CD4-positive, alpha-beta T cell (primary cell): ENCODE measurements at regions not wholly inside any gene's neighbourhood (a gene's known extent, or its start where the extent isn't known, plus 50 kb on each side); places are given as distances from the start of the nearest gene placed in this dataset.

Experiments used
- ATAC-seq: fragments of 200-7000 bp; cut with Tn5 transposase; one replicate; pipeline ENCODE4 v1.10.0; 2022; ENCODE audit warnings: mild to moderate bottlenecking; ENCODE audit not compliant: poor library complexity
- CTCF ChIA-PET: fragments of 350-600 bp; sonication (Branson Sonifier 250); formaldehyde crosslinking; loops from one replicate; lab custom pipeline; 2021; ENCODE audit warnings: antibody characterized with exemption, inconsistent platforms; lab: Charles Lee
- POLR2A ChIA-PET: fragments of 350-600 bp; sonication (Branson Sonifier 250); formaldehyde crosslinking; loops from one replicate; lab custom pipeline; 2021; ENCODE audit warnings: antibody characterized with exemption, inconsistent platforms; lab: Charles Lee
- DNase-seq, 14 experiments: peaks; one replicate each; pipeline ENCODE4 v3.0.0-alpha.2; 2013 to 2020; ENCODE audit warnings: mixed read lengths in 2 of 14
- H3K27ac ChIP-seq, 2 donors: one replicate each; pipeline versions ENCODE4 v1.5.1 to v1.7.0; 2013; ENCODE audit warnings: low read length in 2 of 2, low read depth in 1 of 2, mild to moderate bottlenecking in 1 of 2
- H3K27me3 ChIP-seq, 2 experiments: 1 replicate in 1 of 2; 2 replicates in 1 of 2; pipeline versions ENCODE4 v1.6.1 to v1.7.0; 2013; ENCODE audit warnings: low read length in 2 of 2, control low read depth in 1 of 2, mild to moderate bottlenecking in 1 of 2, moderate library complexity in 1 of 2; ENCODE audit not compliant: insufficient read depth in 2 of 2, control insufficient read depth in 1 of 2
- H3K36me3 ChIP-seq: one replicate; pipeline ENCODE4 v1.6.1; 2013; ENCODE audit warnings: low read length, control low read depth; ENCODE audit not compliant: insufficient read depth
- H3K4me1 ChIP-seq: one replicate; pipeline ENCODE4 v1.6.1; 2013; ENCODE audit warnings: low read length, control low read depth; ENCODE audit not compliant: insufficient read depth
- H3K4me3 ChIP-seq: one replicate; pipeline ENCODE4 v1.5.1; 2013; ENCODE audit warnings: mild to moderate bottlenecking, low read length, moderate library complexity
- H3K9me3 ChIP-seq, 2 experiments: 1 replicate in 1 of 2; 2 replicates in 1 of 2; pipeline versions ENCODE4 v1.6.1 to v1.7.0; 2013; ENCODE audit warnings: low read length in 2 of 2, mild to moderate bottlenecking in 2 of 2, control low read depth in 1 of 2, moderate library complexity in 1 of 2; ENCODE audit not compliant: control insufficient read depth in 1 of 2, insufficient read depth in 1 of 2
- H3K27ac Mint-ChIP-seq: one replicate; pipeline ENCODE4 v1.8.0; 2020; ENCODE audit warnings: mixed read lengths
- H3K27me3 Mint-ChIP-seq: one replicate; pipeline ENCODE4 v1.8.0; 2021; ENCODE audit warnings: mixed read lengths
- H3K36me3 Mint-ChIP-seq: one replicate; pipeline ENCODE4 v1.8.0; 2021; ENCODE audit warnings: low read depth, mixed read lengths
- H3K4me1 Mint-ChIP-seq: one replicate; pipeline ENCODE4 v1.8.0; 2021; ENCODE audit warnings: low read depth, mixed read lengths
- H3K4me3 Mint-ChIP-seq: one replicate; pipeline ENCODE4 v1.8.0; 2020; ENCODE audit warnings: mild to moderate bottlenecking, mixed read lengths
- H3K9me3 Mint-ChIP-seq: one replicate; pipeline ENCODE4 v1.8.0; 2020; ENCODE audit warnings: mixed read lengths
- CTCF ChIP-seq: fragments of 200-600 bp; IDR thresholded peaks from one replicate; pipeline ENCODE4 v1.8.0; 2022; ENCODE audit warnings: antibody characterized with exemption, mild to moderate bottlenecking
- intact Hi-C, 2 experiments: fragments of 100-400 bp; cut with DNase I in 1 of 2; cut with micrococcal nuclease in 1 of 2; formaldehyde crosslinking; loops; one replicate each; pipeline versions ENCODE4 v1.15.1 to v1.9.0; 2023 to 2025; cut with DNase I, micrococcal nuclease

- no peak overlapping the region for H3K4me3 Mint-ChIP-seq
- no peaks in the 10 kb centered on the region for H3K36me3 ChIP-seq
- no peaks in the 10 kb centered on the region for H3K9me3 Mint-ChIP-seq
- intact Hi-C loops, result no loop called here
- no peak for ATAC-seq
- POLR2A ChIA-PET, result no interaction called here
- CTCF ChIA-PET, result no interaction called here
- DNase-seq, result no peak
- H3K4me1 ChIP-seq, result no peaks in the 10 kb centered on the region
- H3K27ac ChIP-seq, result no peak overlapping the region
- no peaks in the 10 kb centered on the region for H3K9me3 ChIP-seq
- H3K4me3 ChIP-seq, result no peak overlapping the region
- no peaks in the 10 kb centered on the region for H3K4me1 Mint-ChIP-seq
- H3K27ac Mint-ChIP-seq, result no peak overlapping the region
- no peaks in the 10 kb centered on the region for H3K36me3 Mint-ChIP-seq
- no peaks in the 10 kb centered on the region for H3K27me3 ChIP-seq
- TF ChIP-seq CTCF, result no peak
- peaks cover 25% of the 10 kb centered on the region for H3K27me3 Mint-ChIP-seq
These were observed 55.3 kb upstream of the SLC25A43 start for GRCh38 chrX:119343856-119344255.
